ENCODE measurements at regions not wholly inside any gene's neighbourhood (a gene's known extent, or its start where the extent isn't known, plus 50 kb on each side); places are given as distances from the start of the nearest gene placed in this dataset.
A peak's percentile ranks its signal among the peaks of the same experiment; 100 is the strongest.

DNA sequence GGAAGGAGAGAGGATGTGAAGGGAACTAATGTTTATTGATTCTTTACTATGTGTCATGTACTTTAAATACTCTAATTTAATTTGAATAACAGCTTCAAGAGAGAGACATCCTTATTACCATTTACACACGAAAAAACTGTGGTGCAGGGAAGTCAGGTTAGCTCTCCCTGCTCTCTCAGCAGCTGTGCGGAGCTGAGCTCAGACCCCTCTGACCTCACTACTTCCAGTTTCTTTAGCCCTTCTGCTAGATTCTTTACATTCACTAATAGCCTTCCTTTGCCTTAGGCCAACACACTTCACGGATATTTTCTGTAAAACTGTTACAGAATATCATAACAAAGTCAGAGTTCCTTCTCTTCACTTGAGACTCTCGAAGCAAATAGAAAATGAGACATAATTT lies 131.3 kb upstream of the ARRDC3 start:
- Mint-ChIP-seq H3K27ac (no peak overlapping the region), H3K4me1 (ENCODE audit: low read depth) (no peaks in the 10 kb centered on the region), H3K36me3 (ENCODE audit: insufficient read depth) (no peaks in the 10 kb centered on the region), H3K27me3 (no peaks in the 10 kb centered on the region), H3K4me3 (ENCODE audit: low read depth) (no peak overlapping the region), H3K9me3 (ENCODE audit: low read depth) (no peaks in the 10 kb centered on the region)
- DNase-seq (ENCODE audit: low spot score, unreplicated experiment) = no peak
- no peak for TF ChIP-seq CTCF (IDR thresholded peaks at IDR 0.05; ENCODE audit: unreplicated experiment)

GRCh38 chr5:91503321-91503720 lies 120.2 kb upstream of the ARRDC3 start:
- Mint-ChIP-seq H3K9me3 (ENCODE audit: low read depth) (no peaks in the 10 kb centered on the region), H3K4me1 (ENCODE audit: low read depth) (peaks cover 9% of the 10 kb centered on the region), H3K4me3 (ENCODE audit: low read depth) (no peak overlapping the region), H3K27me3 (peaks cover 8% of the 10 kb centered on the region), H3K27ac (no peak overlapping the region), H3K36me3 (ENCODE audit: insufficient read depth) (no peaks in the 10 kb centered on the region)
- no peak for DNase-seq (ENCODE audit: low spot score, unreplicated experiment)
- TF ChIP-seq CTCF (IDR thresholded peaks at IDR 0.05; ENCODE audit: unreplicated experiment) = no peak

- Mint-ChIP-seq H3K4me3 (ENCODE audit: low read depth) (no peak overlapping the region), H3K27ac (no peak overlapping the region), H3K36me3 (ENCODE audit: insufficient read depth) (no peaks in the 10 kb centered on the region), H3K4me1 (ENCODE audit: low read depth) (peaks cover 9% of the 10 kb centered on the region), H3K9me3 (ENCODE audit: low read depth) (no peaks in the 10 kb centered on the region), H3K27me3 (peaks cover 8% of the 10 kb centered on the region)
- DNase-seq (ENCODE audit: low spot score, unreplicated experiment) = no peak
- no peak for TF ChIP-seq CTCF (IDR thresholded peaks at IDR 0.05; ENCODE audit: unreplicated experiment)
These were observed 117.6 kb upstream of the ARRDC3 start for GRCh38 chr5:91500758-91501157.

DNA sequence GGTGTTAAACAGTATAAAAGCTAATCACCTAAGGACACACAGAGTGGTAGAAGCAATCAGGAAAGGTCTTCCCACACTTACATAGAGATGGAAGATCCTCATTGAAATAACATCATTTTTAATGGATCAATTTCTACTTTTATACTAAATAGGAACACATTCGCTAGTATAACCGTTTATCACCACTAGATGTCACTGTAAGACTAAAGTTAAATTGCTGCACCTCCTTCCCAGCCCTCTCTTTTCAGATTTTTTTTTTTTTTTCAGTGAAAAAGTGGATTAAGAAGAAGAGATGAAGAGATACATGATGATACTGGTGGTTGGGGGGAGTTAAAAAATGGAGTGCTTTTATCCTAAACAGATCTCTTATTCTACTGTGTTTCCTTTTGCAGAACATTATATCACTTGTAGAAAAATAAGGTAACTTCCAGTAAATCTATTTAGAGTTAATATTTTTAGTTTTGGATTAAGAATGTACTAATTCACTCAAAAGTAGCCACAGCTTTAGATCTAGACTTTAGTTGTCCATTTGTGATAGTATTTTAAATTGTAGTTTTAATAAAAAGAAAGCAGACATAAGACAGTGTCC lies 116.9 kb upstream of the ARRDC3 start:
- Mint-ChIP-seq H3K27ac (no peak overlapping the region), H3K4me1 (ENCODE audit: low read depth) (peaks cover 9% of the 10 kb centered on the region), H3K9me3 (ENCODE audit: low read depth) (no peaks in the 10 kb centered on the region), H3K27me3 (peaks cover 8% of the 10 kb centered on the region), H3K4me3 (ENCODE audit: low read depth) (no peak overlapping the region), H3K36me3 (ENCODE audit: insufficient read depth) (no peaks in the 10 kb centered on the region)
- TF ChIP-seq CTCF (IDR thresholded peaks at IDR 0.05; ENCODE audit: unreplicated experiment) = peak; percentile 80
- no peak for DNase-seq (ENCODE audit: low spot score, unreplicated experiment)

DNA sequence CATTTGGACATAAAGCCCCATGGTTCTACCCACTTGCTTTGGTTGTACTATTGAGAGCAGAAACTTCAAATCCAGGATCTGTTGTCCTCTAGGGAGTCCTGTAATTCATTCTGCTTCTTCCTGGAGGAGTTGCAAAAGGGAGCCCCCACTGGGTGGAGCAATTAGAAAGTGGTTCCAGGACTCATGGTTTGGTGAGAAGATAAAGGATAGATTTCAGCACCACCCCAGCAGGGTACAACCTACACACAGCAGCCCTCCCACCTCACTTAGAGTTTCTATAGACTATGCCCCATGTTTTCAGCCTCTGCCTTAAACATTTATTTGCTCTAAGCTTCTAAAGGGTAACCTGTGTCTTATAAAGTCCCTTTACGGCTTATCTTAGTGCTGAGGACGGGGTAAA lies 112.6 kb upstream of the ARRDC3 start:
- Mint-ChIP-seq H3K27me3 (peaks cover 3% of the 10 kb centered on the region), H3K27ac (no peak overlapping the region), H3K9me3 (ENCODE audit: low read depth) (no peaks in the 10 kb centered on the region), H3K36me3 (ENCODE audit: insufficient read depth) (no peaks in the 10 kb centered on the region), H3K4me1 (ENCODE audit: low read depth) (no peaks in the 10 kb centered on the region), H3K4me3 (ENCODE audit: low read depth) (no peak overlapping the region)
- TF ChIP-seq CTCF (IDR thresholded peaks at IDR 0.05; ENCODE audit: unreplicated experiment) = no peak
- DNase-seq (ENCODE audit: low spot score, unreplicated experiment) = no peak
